ENCODE measurements at regions not wholly inside any gene's neighbourhood (a gene's known extent, or its start where the extent isn't known, plus 50 kb on each side); places are given as distances from the start of the nearest gene placed in this dataset.

DNA sequence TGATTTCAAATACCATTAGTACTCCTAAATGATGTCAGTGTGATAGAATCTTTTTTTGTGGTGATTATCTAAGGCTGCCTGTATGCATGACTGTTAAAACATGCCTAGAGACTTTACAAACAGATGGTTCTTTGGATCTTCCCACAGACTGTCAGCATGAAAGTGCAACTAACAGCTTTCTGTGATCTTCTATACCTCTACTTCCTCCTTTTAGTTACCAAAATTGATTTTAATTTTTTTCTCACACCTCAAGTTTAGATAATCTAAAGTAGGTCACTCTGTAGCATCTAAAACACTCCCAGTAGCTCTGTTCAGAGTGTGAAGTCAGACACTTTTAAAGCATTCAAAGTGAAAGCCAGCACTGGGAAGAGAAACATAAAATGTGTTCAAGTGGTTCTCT, 534.5 kb downstream of the PTPRC start:
- H3K4me3 Mint-ChIP-seq (ENCODE audit: unreplicated experiment) = no peak overlapping the region
- H3K9me3 Mint-ChIP-seq (ENCODE audit: unreplicated experiment) = no peaks in the 10 kb centered on the region
- TF ChIP-seq, protein P1, sequence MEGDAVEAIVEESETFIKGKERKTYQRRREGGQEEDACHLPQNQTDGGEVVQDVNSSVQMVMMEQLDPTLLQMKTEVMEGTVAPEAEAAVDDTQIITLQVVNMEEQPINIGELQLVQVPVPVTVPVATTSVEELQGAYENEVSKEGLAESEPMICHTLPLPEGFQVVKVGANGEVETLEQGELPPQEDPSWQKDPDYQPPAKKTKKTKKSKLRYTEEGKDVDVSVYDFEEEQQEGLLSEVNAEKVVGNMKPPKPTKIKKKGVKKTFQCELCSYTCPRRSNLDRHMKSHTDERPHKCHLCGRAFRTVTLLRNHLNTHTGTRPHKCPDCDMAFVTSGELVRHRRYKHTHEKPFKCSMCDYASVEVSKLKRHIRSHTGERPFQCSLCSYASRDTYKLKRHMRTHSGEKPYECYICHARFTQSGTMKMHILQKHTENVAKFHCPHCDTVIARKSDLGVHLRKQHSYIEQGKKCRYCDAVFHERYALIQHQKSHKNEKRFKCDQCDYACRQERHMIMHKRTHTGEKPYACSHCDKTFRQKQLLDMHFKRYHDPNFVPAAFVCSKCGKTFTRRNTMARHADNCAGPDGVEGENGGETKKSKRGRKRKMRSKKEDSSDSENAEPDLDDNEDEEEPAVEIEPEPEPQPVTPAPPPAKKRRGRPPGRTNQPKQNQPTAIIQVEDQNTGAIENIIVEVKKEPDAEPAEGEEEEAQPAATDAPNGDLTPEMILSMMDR (IDR thresholded peaks at IDR 0.05) = no peak
- no peaks in the 10 kb centered on the region for H3K36me3 Mint-ChIP-seq (ENCODE audit: unreplicated experiment)
- H3K27me3 Mint-ChIP-seq (ENCODE audit: unreplicated experiment) = no peaks in the 10 kb centered on the region
- no peak for DNase-seq (ENCODE audit: extremely low spot score, unreplicated experiment)
- no peak overlapping the region for H3K27ac Mint-ChIP-seq (ENCODE audit: unreplicated experiment)
- H3K4me1 Mint-ChIP-seq (ENCODE audit: unreplicated experiment) = peaks cover 23% of the 10 kb centered on the region

DNA sequence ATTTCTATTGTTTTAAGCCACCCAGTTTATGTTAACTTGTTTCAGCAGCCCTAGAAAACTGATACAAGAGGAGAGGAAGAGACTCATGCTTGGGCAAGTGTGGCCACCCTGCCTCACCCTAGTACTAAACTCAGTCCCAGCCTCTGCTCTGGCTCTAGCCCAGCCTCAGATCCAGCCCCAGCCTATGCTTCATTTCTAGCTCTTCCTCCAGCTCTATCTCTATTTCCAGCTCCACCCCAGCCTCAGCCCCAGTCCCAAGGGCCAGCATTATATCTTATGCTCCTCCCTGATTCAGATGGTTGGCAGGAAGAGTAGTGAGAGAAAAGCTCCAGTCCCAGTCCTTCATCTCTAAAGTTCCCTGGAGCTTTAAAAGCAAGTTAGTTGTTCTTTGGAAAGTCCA, 535.5 kb downstream of the PTPRC start:
- peaks cover 23% of the 10 kb centered on the region for H3K4me1 Mint-ChIP-seq (ENCODE audit: unreplicated experiment)
- no peak overlapping the region for H3K27ac Mint-ChIP-seq (ENCODE audit: unreplicated experiment)
- no peak for DNase-seq (ENCODE audit: extremely low spot score, unreplicated experiment)
- no peaks in the 10 kb centered on the region for H3K27me3 Mint-ChIP-seq (ENCODE audit: unreplicated experiment)
- TF ChIP-seq, protein P1 (IDR thresholded peaks at IDR 0.05) = no peak
- no peak overlapping the region for H3K4me3 Mint-ChIP-seq (ENCODE audit: unreplicated experiment)
- H3K9me3 Mint-ChIP-seq (ENCODE audit: unreplicated experiment) = no peaks in the 10 kb centered on the region
- no peaks in the 10 kb centered on the region for H3K36me3 Mint-ChIP-seq (ENCODE audit: unreplicated experiment)

DNA sequence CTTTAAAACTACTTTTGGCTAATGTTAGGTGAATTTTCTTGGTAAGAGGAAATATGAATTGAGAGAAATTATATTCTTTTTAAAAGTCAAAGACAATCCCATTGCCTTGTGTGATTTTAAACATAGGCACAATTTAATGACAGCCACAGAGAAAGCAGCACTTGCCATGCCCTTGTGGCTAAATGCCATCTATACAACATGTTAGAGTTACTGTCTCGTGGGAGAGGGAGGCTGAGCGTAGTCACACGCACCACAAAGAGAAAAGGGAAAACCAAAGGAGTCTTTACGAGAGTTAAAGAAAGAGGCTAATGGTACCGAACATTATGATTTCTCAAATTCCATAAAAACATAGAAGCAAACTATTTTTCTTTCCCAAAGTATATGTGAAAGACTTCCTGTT, 537.9 kb downstream of the PTPRC start:
- Mint-ChIP-seq H3K27me3 (ENCODE audit: unreplicated experiment) (no peaks in the 10 kb centered on the region), H3K9me3 (ENCODE audit: unreplicated experiment) (no peaks in the 10 kb centered on the region), H3K4me3 (ENCODE audit: unreplicated experiment) (no peak overlapping the region), H3K36me3 (ENCODE audit: unreplicated experiment) (no peaks in the 10 kb centered on the region), H3K27ac (ENCODE audit: unreplicated experiment) (peak overlapping the region; percentile 54), H3K4me1 (ENCODE audit: unreplicated experiment) (peaks cover 25% of the 10 kb centered on the region)
- TF ChIP-seq, protein P1 (IDR thresholded peaks at IDR 0.05) = no peak
- no peak for DNase-seq (ENCODE audit: extremely low spot score, unreplicated experiment)

DNA sequence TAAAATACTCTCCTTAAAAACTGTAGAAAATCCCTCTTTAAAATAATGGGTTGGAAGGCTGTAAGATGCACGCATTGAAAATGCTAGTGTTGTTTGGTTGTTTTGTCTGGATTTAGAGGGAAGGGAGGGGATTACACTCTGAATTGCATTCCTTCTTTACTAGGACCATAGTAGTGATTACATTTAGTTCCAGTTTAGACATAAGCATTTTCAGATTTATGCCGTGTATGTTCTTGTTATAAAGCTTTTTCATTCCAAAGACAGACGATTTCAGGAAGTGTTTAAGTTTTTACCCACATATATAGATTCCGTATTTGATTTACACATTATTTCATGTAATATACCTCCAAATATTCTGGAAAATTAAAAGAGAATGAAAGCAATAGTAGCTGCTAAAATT, 538.4 kb downstream of the PTPRC start:
- H3K4me1 Mint-ChIP-seq (ENCODE audit: unreplicated experiment) = peaks cover 29% of the 10 kb centered on the region
- H3K27ac Mint-ChIP-seq (ENCODE audit: unreplicated experiment) = peak overlapping the region; percentile 54
- H3K36me3 Mint-ChIP-seq (ENCODE audit: unreplicated experiment) = no peaks in the 10 kb centered on the region
- no peak overlapping the region for H3K4me3 Mint-ChIP-seq (ENCODE audit: unreplicated experiment)
- H3K9me3 Mint-ChIP-seq (ENCODE audit: unreplicated experiment) = no peaks in the 10 kb centered on the region
- H3K27me3 Mint-ChIP-seq (ENCODE audit: unreplicated experiment) = no peaks in the 10 kb centered on the region
- DNase-seq (ENCODE audit: extremely low spot score, unreplicated experiment) = no peak
- TF ChIP-seq, protein P1 (IDR thresholded peaks at IDR 0.05) = no peak

DNA sequence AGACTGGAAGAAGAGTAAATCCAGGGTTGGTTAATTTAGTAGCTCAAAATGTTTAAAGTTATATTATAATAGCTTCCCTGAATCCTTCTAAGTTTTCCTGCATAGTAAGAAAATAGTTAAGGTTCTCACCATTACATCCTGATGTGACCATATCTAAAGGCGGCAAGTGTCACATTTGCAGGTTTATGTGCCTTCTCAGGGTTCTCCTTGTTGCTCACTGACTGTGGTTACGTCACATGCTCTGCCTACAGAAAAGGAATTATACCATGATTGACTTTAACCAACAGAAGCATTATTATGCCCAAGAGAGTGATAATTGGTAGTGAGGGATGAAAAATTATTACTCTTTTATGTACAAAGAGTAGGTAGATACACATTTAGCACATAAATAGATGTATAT, 539.8 kb downstream of the PTPRC start:
- Mint-ChIP-seq H3K36me3 (ENCODE audit: unreplicated experiment) (no peaks in the 10 kb centered on the region), H3K27ac (ENCODE audit: unreplicated experiment) (no peak overlapping the region), H3K9me3 (ENCODE audit: unreplicated experiment) (no peaks in the 10 kb centered on the region), H3K4me3 (ENCODE audit: unreplicated experiment) (no peak overlapping the region), H3K4me1 (ENCODE audit: unreplicated experiment) (peaks cover 28% of the 10 kb centered on the region), H3K27me3 (ENCODE audit: unreplicated experiment) (no peaks in the 10 kb centered on the region)
- no peak for DNase-seq (ENCODE audit: extremely low spot score, unreplicated experiment)
- TF ChIP-seq, protein P1 (IDR thresholded peaks at IDR 0.05) = no peak
